NCI-H2029 treated with DMSO at 0.1 percent for 48 hours (cell line): ENCODE measurements at regions not wholly inside any gene's neighbourhood (a gene's known extent, or its start where the extent isn't known, plus 50 kb on each side); places are given as distances from the start of the nearest gene placed in this dataset.
"Not testable (repeated sequence)": the region's sequence is repeated elsewhere in the genome, so short reads cannot be mapped to it uniquely, and the experiment has no call there.

ENCODE experiments used
- DNase-seq: peaks from one replicate; lab custom pipeline; 2025; lab: John Stamatoyannopoulos, UW

DNA sequence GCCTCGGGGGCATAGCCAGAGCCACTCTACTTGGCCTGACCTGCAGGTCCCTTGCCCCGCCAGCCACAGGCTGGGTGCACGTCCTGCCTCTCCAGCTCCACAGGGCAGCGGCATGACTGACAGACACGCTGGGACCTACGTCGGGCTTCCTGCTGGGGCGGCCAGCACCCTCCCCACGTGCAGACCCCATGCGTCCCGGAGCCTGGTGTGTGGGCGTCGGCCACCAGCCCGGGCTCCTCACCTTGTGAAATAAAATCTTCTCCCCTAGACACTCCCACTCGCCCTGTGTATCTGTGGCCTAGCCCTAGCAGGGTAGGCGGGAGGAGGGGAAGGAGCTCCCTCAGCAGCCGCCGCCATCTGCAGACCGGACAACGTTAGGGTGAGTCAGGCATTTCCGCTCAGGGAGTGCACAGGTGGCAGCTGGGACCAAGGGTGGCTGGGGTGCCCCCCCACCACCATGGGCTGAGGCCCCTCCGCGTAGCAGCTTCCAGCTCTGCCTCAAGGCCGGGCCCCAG, 119.5 kb downstream of the IGLL1 start:
- not testable (repeated sequence) for DNase-seq

DNA sequence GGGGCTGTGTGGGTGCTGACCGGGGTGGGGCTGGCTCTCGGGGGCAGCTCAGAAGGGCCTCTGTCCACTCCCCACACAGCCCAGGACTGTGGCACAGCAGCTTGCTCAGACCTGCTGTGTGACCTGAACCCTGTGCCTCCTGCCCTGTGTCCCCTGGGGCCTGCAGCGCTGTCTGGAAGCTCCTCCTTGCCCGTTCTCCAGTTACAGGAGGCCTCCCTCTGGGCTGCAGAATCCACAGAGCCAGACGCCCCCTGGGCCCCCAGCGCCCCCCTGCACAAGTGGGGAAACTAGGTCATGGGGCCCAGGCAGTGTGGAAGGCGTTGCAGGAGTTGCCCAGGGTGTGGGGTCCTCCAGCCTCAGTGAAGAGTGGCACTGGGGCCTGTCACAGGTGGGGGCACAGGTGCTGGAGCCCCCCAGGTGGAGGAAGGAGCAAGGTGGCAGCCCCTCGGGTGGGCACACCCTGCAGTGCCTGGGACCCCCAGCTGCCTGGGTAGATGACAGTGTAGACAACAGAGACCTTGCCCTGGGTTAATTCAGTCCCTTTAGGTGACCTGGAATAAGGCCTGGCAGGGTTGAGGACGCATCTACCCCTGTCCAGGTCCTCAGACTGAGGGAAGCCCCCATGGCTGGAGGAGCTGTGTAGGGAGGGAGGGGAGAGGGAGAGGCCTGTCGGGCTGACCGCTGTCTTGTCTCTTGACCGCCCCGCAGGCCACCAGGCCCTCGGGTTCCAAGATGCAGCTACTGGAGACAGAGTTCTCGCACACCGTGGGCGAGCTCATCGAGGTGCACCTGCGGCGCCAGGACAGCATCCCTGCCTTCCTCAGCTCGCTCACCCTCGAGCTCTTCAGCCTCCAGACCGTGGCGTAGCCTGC, 120.2 kb downstream of the IGLL1 start:
- DNase-seq: not testable (repeated sequence)

DNA sequence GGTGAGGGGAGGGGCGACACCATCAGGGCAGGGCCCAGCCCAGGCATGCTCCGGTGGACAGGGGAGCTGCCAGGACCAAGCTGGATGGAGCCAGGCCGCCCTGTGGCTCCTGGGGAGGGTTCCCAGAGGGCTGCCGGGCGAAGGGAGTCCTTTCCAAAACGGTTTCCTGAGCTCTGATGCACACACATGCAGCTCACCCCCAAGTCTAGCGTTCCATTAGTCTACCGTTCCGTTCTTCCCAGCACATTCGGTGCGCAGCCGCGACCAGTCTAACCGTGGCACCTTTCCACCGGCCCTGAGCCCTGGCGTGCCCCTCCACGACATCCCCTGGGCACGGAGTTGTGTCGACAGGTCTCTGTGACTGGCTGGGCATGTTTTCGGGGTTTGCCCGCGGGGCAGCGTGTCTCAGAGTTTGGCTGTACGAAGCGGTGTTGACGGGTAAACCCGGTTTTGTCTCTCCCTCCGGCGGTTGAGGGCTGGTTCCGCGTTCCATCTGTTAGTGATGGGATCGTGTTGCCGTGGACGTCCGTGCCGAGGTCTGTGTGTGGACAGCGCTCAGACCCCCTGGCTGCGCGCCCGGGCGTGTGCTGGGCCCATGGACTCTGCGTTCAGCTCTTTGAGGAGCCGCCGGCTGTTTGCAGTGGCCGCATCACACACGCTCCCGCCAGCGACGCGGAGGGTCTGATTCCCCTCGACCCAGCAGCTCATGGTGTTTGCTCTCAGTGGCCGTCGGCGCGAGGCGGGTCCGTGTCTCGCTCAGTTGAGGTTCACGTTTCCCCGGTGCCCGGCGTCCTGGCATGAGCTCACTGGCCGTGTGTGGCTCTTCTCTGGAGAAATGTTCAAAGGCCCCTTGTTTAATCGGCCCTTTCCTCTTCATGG, 121.2 kb downstream of the IGLL1 start:
- no peak for DNase-seq

DNA sequence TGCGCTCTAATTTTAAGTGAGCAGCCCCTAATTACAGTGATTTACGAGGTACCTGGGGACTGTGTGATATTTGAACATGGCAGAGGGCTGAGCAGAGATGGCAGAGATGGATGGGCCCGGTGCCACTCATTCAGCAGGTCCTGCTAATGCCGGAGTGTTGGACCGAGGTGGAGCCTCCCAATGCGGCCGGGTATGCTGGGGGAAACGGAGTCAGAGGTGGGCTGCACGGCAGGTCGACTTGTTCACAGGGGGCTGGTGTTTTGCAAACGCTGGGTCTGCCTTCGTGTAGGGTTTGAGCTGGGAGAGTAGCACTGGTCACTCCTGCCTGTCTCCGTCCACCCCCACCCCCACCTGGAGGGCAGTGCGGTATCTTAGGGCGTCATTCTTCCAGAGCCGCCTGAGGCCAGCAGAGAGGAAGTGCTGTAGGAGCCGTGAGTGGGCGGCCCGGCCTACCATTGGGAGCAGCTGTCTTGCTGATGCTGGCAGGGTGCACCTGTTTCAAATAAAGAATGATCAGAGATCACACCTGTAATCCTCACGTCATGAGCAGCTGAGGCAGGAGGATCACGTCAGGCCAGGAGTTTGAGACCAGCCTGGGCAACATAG, 122.6 kb downstream of the IGLL1 start:
- no peak for DNase-seq

DNA sequence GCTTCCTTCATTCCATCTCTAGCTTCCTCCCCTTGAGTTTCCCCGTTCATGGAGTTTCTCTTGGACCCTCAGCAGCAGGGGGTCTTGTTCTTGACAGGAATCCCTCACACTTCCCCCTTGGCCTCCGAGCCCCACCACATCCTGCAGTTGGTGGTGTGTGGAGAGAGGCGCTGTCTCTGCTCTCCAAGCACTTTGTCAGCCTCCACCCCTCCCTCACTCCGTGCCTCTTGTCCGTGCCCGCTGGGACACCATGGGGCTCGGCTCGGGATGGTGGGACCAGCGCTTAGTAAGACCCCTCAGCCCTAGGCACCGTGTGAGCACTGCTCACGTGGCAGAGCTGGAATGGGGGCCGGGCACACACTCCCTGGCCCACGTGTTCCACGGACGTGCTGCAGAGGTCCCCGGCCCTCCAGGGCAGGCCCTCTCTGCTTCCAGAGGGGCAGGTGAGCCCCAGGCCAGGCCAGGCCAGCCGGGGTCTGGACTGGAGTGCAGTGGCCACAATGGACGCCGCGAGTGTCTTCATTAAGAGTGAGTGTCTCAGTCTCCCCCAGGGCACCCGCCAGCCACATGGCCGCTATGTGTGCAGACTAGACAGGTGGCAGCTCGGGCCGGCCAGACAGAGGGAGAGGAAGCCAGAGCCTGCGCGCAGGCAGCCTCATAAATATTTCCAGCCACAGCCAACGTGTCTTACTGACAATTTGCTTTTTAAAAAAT, 123.3 kb downstream of the IGLL1 start:
- DNase-seq: not testable (repeated sequence)

DNA sequence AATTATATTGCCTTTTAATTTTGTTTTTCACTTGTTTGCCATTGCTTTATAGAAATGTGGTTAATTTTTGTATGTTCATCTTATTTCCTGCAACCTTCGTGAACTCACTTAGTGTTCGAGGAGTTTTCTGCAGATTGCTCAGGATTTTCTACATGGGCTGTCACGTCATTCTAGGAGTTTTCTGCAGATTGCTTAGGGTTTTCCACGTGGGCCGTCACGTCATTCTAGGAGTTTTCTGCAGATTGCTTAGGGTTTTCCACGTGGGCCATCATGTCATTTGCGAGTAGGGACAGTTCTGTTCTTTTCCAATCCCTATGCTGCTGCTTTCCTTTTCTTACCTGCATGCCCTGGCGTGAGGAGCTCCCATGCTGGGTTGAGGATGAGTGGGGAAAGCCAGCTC, 125.7 kb downstream of the IGLL1 start:
- DNase-seq: not testable (repeated sequence)

DNA sequence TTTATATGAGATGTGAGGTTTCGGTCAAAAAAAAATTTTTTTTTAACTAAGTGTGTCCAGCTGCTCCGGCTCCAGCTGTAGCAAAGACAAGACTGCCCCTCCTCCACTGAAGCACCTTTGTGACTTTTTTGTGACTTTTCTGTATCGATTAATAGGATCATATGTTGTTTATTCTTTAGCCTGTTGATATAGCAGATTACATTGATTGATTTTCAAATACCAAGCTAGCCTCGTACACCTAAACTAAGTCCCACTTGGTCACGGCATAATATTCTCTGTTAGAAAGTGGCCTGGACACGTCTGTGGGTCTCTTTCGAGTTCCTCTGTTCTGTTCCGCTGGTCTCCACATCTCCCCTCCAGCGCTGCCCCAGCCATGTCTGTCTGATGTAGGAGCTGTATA, 126.8 kb downstream of the IGLL1 start:
- DNase-seq: no peak

DNA sequence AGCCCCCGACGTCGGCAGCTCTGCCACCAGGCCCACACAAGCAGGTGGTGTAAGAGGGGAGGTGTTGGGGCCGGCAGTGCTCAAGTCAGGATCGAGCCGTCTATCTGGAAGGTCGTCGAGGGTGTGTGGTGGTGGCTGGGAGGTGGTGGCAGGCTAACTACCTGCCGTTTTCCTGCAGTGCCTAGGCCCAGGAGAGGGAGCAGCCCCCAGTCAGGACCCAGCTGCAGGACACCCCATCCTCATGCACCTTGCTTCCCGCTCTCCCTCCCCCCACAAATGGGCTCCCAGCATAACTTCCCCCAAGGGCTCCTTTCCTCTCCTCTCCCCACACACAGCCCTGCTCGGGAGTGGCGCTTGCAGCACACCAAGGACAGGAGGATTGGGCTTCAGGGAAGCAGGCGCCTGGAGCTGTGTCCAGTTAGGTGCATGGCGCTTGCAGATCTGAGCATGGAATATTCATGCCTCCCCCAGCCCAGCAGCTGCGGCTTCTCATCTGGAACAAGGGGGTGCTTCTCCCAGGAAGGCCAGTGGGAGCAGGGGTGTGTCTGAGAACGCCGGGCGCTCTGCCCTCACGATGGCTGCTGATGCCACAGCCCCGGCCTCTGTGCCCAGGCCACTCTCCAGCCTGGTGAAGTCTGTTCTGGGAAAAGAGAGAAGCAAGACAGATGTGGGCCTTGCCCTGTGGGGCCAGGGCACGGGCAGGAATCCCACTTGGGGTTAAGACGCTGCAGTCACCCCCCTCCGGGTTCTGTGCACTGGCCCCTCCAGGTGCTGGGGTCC, 127.7 kb downstream of the IGLL1 start:
- DNase-seq: no peak

DNA sequence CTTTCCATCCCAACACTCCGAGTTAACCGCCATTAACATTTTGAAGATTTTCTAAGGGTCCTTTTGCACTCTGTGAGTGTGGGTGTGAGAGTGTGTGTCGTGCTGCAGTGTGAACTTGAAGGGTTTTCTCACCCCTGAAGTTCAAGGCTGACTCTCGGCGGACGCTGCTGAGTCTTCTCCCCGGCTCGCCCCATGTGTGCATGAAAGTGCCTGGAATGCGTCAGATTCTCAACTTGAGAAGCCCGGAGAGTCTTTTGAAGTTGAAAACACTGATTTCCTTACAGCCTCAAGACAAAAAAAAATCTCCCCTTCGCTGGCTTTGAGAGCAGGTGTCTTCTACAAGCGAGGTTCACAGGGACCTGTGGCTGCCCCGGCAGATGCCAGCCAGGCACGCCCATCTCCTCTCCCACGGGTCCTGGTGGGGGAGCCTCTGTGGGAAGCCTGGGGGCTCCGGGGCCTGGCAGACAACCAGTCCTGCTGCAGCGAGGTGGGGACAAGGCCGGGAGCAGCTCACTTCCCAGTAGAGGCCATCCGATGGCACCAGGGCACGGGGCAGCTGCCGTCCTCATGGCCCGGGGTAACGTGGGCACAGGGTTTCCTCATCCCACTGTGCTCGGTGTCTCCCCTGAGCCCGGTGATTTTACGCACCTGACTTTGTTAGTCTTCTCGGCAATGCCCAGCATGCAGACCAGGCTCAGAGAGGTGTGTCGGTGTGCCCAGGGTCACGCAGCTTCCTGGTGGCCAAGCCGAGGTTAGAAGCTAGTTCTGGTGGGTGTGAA, 128.4 kb downstream of the IGLL1 start:
- not testable (repeated sequence) for DNase-seq

DNA sequence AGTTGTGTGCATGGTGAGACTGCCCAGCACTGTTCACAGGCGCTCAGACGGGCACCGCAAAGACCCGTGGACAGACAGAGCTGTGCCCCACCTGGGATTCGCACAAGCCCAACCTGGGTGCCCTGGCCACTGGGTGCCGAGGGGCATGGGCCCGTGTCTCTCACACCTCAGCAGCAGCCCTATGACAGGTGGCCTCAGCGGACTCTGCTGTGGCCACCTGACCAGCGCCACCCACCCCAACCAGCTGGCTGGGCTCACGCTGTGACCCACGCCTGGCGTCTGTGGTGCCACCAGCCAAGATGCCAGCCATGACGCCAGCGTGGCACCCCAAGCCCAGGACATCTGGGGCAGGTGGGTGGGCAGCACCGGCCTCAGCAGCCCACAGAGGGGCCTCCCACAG, 129.3 kb downstream of the IGLL1 start:
- DNase-seq: not testable (repeated sequence)

DNA sequence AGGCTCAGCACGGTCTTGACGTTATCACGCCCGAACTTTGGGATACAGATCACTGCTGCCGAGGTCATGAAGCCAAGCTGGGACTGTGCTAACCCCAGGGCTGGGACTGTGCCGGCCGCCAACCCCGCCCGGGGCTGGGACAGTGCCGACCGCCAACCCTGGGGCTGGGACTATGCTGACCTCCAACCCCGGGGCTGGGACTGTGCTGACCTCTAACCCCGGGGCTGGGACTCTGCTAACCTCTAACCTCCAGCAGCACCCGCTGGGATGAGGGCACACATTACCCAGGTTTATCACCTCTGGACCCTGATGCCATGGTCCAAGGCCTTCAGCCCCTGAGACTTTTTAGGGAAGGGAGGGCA, 129.7 kb downstream of the IGLL1 start:
- DNase-seq: no peak

DNA sequence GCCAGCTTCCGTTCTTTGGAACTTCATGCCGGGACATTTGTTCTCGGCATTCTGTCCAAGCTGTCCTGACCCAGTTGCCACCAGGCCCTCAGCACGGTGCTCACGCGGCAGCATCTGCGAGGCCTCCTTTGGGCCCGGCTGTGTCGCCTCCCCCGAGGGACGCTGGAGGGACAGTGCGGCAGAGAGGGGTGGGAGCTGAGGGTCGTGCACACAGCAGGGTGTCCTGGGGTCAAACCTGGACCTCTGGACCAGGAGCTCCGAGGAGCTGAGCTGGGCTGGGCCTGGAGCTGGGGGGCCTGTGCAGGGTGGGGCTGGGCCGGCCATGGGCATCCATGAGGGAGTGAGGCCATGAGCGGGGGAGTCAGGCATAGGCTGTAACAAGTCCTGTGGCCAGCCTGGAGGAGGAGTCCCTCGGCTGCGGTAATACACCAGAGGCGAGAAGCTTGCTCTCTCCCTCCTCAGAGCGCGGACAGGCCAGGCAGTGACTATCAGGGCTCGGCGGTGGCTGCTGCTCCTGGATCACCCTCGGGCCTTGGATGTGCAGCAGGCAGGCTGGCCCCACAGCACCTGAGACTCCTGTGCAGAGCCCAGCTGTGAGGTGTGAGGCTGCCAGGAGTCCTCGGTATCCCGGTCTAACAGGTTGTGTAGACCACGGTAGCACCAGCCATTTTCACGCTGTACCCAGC, 130.2 kb downstream of the IGLL1 start:
- DNase-seq: not testable (repeated sequence)

DNA sequence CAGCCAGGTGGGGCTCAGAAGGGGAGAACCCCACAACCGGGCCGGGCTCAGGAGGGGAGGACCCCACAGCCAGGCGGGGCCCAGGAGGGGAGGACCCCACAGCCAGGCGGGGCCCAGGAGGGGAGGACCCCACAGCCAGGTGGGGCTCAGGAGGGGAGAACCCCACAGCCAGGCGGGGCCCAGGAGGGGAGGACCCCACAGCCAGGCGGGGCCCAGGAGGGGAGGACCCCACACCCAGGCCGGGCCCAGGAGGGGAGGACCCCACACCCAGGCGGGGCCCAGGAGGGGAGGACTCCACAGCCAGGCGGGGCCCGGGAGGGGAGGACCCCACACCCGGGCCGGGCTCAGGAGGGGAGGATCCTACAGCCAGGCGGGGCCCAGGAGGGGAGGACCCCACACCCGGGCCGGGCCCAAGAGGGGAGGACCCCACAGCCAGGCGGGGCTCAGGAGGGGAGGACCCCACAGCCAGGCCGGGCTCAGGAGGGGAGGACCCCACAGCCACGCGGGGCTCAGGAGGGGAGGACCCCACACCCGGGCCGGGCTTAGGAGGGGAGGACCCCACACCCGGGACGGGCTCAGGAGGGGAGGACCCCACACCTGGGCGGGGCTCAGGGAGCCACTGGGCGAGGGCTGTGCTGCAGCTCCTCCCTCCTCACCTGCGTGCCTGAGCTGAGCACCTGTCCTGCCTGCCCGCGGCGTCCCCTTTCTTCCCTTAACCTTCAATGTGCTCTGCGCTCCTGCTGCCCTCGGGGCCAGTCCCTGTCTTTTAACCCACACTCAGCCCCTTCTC, 131.4 kb downstream of the IGLL1 start:
- DNase-seq: not testable (repeated sequence)

DNA sequence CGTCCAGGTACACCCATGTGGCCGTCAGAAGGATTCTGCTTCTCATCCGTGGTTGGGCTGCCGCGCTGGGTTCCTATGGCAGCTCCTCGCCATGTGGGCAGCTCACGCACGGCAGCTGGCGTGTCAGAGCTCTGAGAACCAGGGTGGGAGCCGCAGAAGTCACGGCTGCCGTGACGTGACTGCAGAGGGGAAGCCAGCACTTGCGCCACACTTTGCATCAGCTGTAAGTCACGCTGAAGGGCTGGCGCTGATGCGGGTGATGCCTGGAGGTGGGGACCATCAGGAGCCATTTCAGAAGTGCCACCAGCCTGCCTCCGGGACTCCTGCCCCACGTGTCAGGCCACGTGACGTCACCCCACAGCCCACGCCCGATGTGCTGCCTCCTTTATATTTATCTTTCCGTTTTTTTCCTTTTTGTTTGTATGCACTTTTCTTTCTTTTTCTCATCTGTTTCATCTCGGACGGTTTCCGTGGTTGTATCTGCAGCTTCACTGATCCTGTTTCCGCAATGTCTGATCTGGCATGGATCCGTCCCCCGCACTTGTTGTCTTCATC, 133.2 kb downstream of the IGLL1 start:
- no peak for DNase-seq

DNA sequence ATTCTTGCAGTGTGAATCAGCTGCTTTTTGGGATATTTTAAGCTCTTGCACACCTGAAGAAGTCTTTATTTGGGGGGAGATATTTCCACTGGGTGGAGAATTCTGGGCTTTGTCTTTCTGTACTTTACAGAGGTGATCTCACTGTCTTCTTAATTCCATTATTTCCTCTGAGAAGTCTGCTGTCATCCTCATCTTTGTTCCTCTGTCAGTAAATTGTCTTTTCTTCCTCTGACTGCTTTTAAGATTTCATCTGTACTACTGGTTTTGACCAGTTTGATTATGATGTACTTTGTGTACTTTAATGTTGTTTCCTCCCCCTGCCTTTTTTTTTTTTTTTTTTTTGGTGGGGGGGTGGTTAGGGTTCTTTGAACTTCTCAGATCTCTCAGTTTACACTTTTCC, 133.9 kb downstream of the IGLL1 start:
- not testable (repeated sequence) for DNase-seq

DNA sequence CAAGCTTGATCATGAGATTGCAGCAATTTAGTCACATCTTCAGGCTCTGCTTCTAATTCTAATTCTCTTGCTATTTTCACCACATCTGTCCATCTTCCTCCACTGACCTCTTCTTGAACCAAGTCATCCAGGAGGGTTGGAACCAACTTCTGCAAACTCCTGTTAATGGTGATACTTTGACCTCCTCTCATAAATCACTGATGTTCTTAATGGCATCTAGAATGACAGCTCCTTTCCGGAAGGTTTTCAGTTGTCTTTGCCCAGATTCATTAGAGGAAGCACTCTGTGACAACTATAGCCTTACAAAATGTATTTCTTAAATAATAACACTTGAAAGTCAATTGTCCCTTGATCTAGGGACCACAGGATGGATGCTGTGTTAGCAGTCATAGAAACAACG, 136.2 kb downstream of the IGLL1 start:
- not testable (repeated sequence) for DNase-seq

DNA sequence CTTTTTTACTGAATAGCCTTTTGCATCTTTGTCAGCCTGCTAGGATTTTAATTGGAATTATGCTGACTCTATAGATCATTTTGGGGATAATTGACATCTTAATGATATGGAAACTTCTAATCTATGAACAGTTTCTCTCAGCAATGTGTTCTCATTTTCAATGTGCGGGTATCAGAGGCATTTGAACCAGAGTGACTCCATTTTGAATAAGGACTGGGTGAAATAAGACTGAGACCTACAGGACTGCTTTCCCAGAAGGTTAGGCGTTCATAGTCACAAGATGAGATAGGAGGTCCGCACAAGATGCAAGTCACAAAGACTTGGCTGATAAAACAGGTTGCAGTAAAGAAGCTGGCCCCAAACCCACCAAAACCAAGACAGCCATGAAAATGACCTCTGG, 140.5 kb downstream of the IGLL1 start:
- DNase-seq: not testable (repeated sequence)

DNA sequence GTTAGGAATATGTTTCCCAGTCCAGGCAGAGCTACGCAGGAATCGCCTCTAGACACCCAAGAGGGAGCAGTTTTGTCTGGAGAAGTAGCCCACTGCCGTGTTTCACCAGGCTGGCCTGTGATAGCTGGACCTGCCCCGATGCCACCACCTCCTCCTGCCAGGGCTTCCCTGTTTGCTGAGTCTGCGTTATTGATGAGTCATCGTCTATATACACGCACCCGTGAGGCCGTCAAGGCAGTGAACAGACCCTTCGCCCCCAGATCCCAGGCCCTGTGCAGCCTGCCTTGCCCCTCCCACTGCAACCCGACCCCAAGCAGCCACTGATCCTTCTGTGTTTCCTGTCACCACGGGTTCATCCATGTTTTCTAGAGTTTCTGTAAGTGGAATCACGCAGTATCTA, 141.9 kb downstream of the IGLL1 start:
- DNase-seq: no peak
